Hepatocyte (in vitro differentiated cells): ENCODE measurements at regions not wholly inside any gene's neighbourhood (a gene's known extent, or its start where the extent isn't known, plus 50 kb on each side); places are given as distances from the start of the nearest gene placed in this dataset.

Experiments used
- CTCF ChIP-seq: fragments of 200-600 bp; sonication (generic); IDR thresholded peaks from 2 replicates; pipeline ENCODE4 v1.5.1; 2016; ENCODE audit warnings: antibody characterized with exemption, mild to moderate bottlenecking; ENCODE audit not compliant: poor library complexity
- EZH2 ChIP-seq: fragments of 200-600 bp; sonication (generic); IDR thresholded peaks from 2 replicates; pipeline ENCODE4 v1.6.1; 2016; ENCODE audit warnings: antibody characterized with exemption, mild to moderate bottlenecking, borderline replicate concordance

DNA sequence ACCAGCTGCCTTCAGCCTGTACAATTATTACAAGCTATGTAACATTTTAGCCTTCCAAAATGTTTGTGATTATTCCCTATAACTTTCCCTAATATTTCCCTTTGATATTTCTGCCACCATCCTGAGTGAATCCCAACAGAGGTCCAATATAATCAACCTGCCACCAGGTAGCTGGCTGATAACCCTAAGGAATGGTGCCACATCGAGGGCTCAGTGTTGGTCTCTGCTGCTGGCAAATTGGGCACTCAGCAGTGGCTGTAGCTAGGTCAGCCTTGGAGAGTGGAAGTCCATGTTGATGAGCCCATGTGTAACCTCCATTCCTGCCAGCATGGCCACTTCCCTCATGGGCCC lies 121.2 kb downstream of the ZNF280B start:
- TF ChIP-seq CTCF (no peak), EZH2 (no peak)
